Cardiac muscle cell (in vitro differentiated cells and primary cell): ENCODE measurements at regions not wholly inside any gene's neighbourhood (a gene's known extent, or its start where the extent isn't known, plus 50 kb on each side); places are given as distances from the start of the nearest gene placed in this dataset.

ENCODE experiments used
- DNase-seq, 2 donors: peaks; one replicate each; pipeline versions ENCODE4 v3.0.0 to v3.0.0-alpha.2; 2010 to 2017; ENCODE audit warnings: low read depth in 1 of 2, low spot score in 1 of 2
- H3K27ac ChIP-seq: fragments of 200-600 bp; sonication (generic); 2 replicates; pipeline ENCODE4 v1.5.1; 2016
- H3K27me3 ChIP-seq: fragments of 200-600 bp; sonication (generic); 2 replicates; pipeline ENCODE4 v1.6.0; 2016; ENCODE audit warnings: control low read depth
- H3K36me3 ChIP-seq: fragments of 200-600 bp; sonication (generic); 2 replicates; pipeline ENCODE4 v1.5.1; 2016; ENCODE audit warnings: control low read depth
- H3K4me1 ChIP-seq: fragments of 200-600 bp; sonication (generic); 2 replicates; pipeline ENCODE4 v1.8.1; 2017; ENCODE audit warnings: low read depth, mild to moderate bottlenecking, mixed run types
- H3K4me3 ChIP-seq: fragments of 200-600 bp; sonication (generic); 2 replicates; pipeline ENCODE4 v1.5.1; 2016; ENCODE audit warnings: mild to moderate bottlenecking
- H3K9me3 ChIP-seq: fragments of 200-600 bp; sonication (generic); 2 replicates; pipeline ENCODE4 v1.5.1; 2017; ENCODE audit warnings: low read depth, mild to moderate bottlenecking, control low read depth
- CTCF ChIP-seq: IDR thresholded peaks from 2 replicates; pipeline ENCODE4 v1.5.1; 2012; ENCODE audit warnings: low read depth, mild to moderate bottlenecking, low read length

- H3K27ac ChIP-seq = no peak overlapping the region
- H3K9me3 ChIP-seq = no peaks in the 10 kb centered on the region
- H3K4me3 ChIP-seq = no peak overlapping the region
- peak in 1 of 2 donors; percentile 12 for DNase-seq
- no peaks in the 10 kb centered on the region for H3K36me3 ChIP-seq
- H3K4me1 ChIP-seq = no peaks in the 10 kb centered on the region
- no peaks in the 10 kb centered on the region for H3K27me3 ChIP-seq
- no peak for TF ChIP-seq CTCF
Measured at GRCh38 chr7:26060733-26061677, 91.0 kb upstream of the NFE2L3 start.

DNA sequence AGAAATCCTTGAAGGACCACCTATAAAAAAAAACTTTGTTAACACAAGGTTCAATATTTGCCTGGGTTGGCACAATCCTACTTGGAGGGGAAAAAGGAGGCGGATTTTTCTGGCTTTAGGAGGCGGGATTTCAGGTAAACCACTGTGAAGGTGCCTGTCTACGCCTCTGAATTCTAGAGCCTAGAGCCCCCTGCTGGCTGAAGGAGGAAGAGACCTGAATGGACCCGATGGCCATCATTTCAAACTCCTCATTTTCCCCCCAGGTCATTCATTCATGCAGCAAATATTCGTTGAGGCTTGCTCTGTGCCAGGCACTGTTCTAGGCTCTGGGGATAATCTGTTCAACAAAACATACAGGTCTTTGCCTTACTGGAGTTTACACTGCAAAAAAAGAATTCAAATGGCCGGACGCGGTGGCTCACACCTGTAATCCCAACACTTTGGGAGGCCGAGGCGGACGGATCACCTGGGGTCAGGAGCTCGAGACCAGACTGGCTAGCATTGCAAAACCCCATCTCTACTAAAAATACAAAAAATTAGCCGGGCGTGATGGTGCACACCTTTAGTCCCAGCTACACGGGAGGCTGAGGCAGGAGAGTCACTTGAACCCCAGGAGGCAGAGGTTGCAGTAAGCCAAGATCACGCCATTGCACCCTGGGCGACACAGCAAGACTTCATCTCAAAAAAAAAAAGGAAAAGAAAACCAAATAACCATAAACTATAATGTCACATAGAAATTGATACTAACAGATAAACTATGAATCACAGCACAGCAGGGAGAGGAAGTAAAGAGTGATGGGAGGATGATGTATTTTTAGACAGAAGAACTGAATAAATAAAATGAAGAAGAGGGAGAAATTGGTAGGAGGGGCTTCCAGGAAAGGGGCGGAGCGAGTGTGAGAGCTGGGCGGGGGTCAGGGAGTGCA lies 90.1 kb upstream of the NFE2L3 start:
- Histone ChIP-seq H3K27ac (no peak overlapping the region), H3K4me1 (no peaks in the 10 kb centered on the region), H3K4me3 (no peak overlapping the region), H3K9me3 (no peaks in the 10 kb centered on the region), H3K36me3 (no peaks in the 10 kb centered on the region), H3K27me3 (no peaks in the 10 kb centered on the region)
- peak; percentile 55 to 86 for DNase-seq
- TF ChIP-seq CTCF = peak; percentile 90

- no peaks in the 10 kb centered on the region for H3K36me3 ChIP-seq
- H3K27ac ChIP-seq = no peak overlapping the region
- H3K4me1 ChIP-seq = no peaks in the 10 kb centered on the region
- no peak overlapping the region for H3K4me3 ChIP-seq
- no peaks in the 10 kb centered on the region for H3K9me3 ChIP-seq
- no peak for TF ChIP-seq CTCF
- no peak for DNase-seq
- H3K27me3 ChIP-seq = no peaks in the 10 kb centered on the region
Measured at GRCh38 chr7:26065652-26066051, 86.3 kb upstream of the NFE2L3 start.

GRCh38 chr7:26066736-26067135 lies 85.3 kb upstream of the NFE2L3 start:
- Histone ChIP-seq H3K36me3 (no peaks in the 10 kb centered on the region), H3K27me3 (no peaks in the 10 kb centered on the region), H3K27ac (no peak overlapping the region), H3K4me3 (no peak overlapping the region), H3K4me1 (no peaks in the 10 kb centered on the region), H3K9me3 (no peaks in the 10 kb centered on the region)
- DNase-seq = no peak
- no peak for TF ChIP-seq CTCF

- DNase-seq = no peak
- TF ChIP-seq CTCF = no peak
- H3K36me3 ChIP-seq = no peaks in the 10 kb centered on the region
- no peak overlapping the region for H3K4me3 ChIP-seq
- H3K4me1 ChIP-seq = no peaks in the 10 kb centered on the region
- H3K9me3 ChIP-seq = no peaks in the 10 kb centered on the region
- H3K27ac ChIP-seq = no peak overlapping the region
- no peaks in the 10 kb centered on the region for H3K27me3 ChIP-seq
Measured at GRCh38 chr7:26070290-26070689, 81.7 kb upstream of the NFE2L3 start.
